ENCODE measurements at regions not wholly inside any gene's neighbourhood (a gene's known extent, or its start where the extent isn't known, plus 50 kb on each side); places are given as distances from the start of the nearest gene placed in this dataset.
"Not testable (repeated sequence)": the region's sequence is repeated elsewhere in the genome, so short reads cannot be mapped to it uniquely, and the experiment has no call there.

- no peak for DNase-seq
These were observed 1353.4 kb upstream of the GOT2 start for GRCh38 chr16:60087530-60087929.

DNA sequence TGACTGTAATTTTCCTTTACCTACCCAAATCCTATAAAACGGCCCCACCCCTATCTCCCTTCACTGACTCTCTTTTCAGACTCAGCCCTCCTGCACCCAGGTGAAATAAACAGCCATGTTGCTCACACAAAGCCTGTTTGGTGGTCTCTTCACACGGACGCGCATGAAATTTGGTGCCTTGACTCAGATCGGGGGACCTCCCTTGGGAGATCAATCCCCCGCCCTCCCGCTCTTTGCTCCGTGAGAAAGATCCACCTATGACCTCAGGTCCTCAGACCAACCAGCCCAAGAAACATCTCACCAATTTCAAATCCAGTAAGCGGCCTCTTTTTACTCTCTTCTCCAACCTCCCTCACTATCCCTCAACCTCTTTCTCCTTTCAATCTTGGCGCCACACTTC, 1344.7 kb upstream of the GOT2 start:
- DNase-seq: not testable (repeated sequence)

DNA sequence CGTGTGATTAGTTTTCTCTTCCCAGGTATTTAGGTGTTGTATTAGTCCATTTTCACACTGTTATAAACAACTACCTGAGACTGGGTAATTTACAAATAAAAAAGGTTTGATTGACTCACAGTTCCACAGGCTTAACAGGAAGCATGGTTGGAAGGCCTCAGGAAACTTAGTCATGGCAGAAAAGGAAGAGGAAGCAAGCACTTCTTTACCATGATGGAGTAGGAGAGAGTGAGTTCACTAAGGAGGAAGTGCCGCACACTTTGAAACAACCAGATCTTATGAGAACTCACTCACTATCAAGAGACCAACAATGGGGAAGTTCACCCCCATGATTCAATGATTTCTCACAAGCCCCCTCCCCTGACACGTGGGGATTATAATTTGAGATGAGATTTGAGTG, 1343.7 kb upstream of the GOT2 start:
- DNase-seq: no peak

GRCh38 chr16:60074378-60074777, 1340.3 kb upstream of the GOT2 start:
- no peak for DNase-seq

- DNase-seq: no peak
These were observed 1339.3 kb upstream of the GOT2 start for GRCh38 chr16:60073376-60073775.

- DNase-seq: no peak
These were observed 1329.9 kb upstream of the GOT2 start for GRCh38 chr16:60064026-60064425.

DNA sequence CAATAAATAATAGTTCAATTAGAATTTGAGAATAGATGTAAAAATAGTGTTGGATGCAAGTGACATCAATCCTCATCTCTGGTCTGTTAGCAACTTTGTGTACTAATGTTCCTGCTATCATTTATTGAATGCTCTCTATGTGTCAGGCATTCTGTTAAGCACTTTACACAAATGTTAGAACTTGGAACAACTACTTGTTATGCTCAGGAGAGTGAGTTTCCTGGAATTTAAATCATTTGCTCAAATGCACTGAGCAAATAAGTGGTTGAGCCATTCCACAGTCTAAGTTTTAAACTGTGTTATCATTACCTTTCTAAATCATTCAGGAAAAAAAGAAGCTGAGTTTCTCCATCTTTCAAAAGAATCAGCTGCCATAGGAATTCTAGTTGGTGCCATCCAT, 1327.3 kb upstream of the GOT2 start:
- no peak for DNase-seq

DNA sequence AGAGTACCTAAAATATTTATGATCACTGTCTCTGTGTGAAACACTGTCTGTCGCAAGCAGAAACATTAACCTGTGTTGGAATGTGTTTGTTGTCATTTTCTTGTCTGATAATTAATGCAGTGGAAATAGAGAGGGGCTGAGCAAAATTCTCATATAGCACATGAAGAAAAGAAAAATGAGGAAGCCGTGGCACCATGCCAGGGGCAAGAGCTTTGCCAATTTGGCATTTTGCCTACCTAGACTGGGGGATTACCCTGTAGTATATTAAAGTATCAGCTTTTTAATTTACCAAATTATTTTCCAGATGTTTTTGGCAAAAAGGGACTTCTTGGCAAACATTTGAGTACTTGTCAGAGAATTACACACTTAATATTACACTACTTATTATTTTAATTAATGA, 1326.6 kb upstream of the GOT2 start:
- DNase-seq: no peak

DNA sequence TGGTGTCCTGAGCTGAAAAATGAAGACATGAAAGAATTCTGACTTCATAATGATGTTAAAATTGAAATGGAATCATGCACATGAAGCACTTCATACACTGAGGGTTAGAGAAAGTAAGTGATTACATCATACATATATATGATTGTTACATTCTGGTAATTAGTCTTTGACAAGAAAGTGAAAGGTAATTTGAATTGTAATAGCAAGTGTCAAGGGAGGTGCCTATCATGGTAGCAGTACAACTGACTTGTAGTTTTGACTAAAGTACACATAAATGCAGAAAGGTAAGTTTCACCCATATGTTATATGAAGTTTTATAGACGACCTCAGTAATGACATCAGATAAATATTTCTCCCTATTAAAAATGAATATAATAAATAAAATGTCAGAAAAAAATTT, 1325.0 kb upstream of the GOT2 start:
- no peak for DNase-seq

- DNase-seq: no peak
These were observed 1307.6 kb upstream of the GOT2 start for GRCh38 chr16:60041671-60042070.

- no peak for DNase-seq
These were observed 1297.6 kb upstream of the GOT2 start for GRCh38 chr16:60031740-60032139.

- no peak for DNase-seq
These were observed 1293.2 kb upstream of the GOT2 start for GRCh38 chr16:60027351-60027750.

- no peak for DNase-seq
These were observed 1279.0 kb upstream of the GOT2 start for GRCh38 chr16:60013076-60013475.

GRCh38 chr16:60001523-60001922, 1267.4 kb upstream of the GOT2 start:
- DNase-seq: no peak

DNA sequence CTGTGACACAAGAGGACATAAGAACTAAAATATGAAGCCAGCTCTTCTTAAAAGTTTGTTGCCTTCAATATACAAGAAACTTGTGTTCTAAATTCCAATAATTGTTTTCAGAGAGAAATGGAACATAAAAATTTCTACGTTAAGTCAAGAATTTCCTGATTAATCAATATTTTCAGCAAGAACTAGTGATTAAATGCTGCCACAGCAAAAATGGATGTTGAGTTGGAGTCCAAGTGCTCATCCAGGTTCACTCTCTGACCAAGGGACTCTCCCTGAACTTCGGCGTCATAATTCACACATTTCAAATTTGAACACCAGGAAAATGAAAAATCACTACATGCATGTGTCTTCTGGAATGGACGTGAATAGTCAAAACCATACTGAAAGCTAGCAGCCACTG, 1263.6 kb upstream of the GOT2 start:
- DNase-seq: no peak

DNA sequence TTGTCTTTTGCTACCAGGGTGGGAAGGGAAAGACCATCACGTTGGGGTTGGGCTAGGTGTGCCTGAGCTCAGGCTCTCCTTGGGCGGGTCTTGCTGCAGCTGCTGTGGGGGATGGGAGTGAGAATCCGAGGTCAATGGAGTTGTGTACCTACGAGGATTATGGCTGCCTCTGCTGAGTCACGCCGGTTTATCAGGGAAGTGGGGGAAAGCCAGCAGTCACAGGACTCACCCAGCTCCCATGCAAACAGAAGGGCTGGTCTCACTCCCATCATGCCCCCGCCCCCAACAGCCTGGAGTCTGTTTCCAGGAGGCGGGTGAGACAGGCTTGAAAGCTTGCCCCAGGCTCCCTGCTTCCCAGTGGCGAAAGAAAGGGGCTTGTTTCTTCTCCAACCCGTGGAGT, 1259.0 kb upstream of the GOT2 start:
- no peak for DNase-seq

- DNase-seq: no peak
These were observed 1257.1 kb upstream of the GOT2 start for GRCh38 chr16:59991171-59991570.

- DNase-seq: no peak
These were observed 1254.5 kb upstream of the GOT2 start for GRCh38 chr16:59988591-59988990.

GRCh38 chr16:59975953-59976352, 1241.8 kb upstream of the GOT2 start:
- DNase-seq: no peak

DNA sequence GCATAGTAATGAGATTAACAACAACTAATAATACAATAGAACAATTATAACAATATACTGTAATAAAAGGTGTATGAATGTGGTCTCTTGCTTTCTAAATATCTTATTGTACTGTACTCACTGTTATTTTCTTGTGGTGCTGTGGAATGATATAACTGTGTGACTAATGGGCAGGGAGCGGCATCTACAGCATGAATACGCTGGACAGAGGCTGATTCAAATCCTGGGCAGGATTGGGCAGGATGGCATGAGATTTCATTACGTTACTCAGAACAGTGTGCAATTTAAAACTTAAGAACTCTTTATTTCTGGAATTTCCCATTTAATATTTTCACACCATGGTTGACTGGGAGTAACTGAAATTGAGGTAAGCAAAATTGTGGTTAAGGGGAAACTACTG, 1239.8 kb upstream of the GOT2 start:
- no peak for DNase-seq

DNA sequence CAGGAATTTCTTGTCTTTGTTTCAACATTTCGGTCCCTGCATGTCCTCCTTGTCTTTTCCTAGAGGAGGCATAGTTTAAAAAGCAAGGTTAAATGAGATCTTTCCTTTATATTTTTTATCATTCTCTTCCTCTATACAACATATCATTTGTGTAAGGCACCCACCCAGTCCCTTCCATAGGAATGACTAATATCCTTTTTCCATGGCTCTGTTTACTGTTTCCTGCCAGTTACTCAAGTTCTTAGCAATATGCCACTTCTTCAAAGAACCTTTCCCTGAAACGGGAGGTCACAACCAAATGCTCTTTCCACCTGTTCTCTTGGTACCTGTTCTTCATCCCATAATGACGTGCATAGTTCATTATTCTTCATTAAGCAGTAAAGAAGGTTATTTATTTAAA, 1237.1 kb upstream of the GOT2 start:
- DNase-seq: no peak

DNA sequence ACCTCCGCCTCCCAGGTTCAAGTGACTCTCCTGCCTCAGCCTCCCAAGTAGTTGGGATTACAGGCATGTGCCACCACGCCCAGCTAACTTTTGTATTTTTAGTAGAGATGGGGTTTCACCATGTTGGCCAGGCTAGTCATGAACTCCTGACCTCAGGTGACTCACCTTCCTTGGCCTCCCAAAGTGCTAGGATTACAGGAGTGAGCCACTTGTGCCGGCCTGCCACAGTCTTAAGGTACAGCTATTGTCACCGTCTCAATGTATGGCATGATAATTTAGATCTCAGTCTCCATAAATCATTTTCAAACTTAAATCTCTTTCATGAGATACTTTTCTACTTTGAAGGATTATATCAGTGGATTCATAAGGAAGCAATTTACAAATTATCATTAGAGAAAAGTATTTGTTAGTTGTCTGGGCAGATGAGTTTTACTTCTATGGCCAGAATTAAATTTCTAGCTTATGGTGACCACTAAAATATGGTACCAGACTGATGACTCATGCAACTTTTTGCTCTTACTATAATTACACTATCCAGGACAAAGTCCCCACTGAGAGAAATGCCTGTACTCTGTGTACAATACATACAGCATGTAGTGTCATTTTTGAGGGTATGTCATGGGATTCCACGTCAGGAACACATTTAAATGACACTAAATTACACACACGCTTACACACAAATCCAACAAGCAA, 1230.3 kb upstream of the GOT2 start:
- DNase-seq: no peak

GRCh38 chr16:59959311-59959710, 1225.2 kb upstream of the GOT2 start:
- no peak for DNase-seq

DNA sequence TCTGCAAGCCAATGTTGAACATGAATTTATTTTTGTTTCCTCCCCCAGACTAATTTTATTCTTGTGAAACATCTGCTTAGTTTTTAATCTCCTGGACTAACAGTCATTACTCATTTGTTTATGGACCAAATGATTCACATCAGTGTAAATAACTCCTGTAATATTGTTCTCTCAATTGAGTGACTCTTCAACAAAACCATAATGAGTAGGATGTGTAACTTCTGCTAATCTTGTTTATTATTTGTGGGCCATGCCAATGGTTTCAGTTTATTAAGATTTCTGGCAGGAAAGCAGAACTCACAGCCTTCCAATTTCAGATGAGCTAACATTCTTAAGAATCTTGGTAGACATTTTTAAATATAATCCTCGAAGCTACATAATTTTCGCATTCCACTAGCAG, 1216.3 kb upstream of the GOT2 start:
- no peak for DNase-seq

DNA sequence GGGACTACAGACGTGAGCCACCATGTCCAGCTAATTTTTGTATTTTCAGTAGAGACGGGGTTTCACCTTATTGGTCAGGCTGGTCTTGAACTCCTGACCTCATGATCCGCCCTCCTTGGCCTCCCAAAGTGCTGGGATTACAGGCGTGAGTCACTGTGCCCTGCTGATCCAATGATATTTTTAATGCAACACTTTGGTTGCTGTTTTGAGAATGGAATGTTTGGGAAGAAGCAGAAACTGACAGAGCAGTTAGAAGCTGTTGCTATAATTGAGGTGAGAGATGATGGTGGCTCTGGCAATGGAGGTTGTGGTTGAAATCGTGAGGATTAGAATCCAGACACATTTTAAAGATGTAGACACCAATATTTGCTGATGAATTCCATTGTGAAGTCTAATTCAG, 1209.9 kb upstream of the GOT2 start:
- not testable (repeated sequence) for DNase-seq

- no peak for DNase-seq
These were observed 1207.5 kb upstream of the GOT2 start for GRCh38 chr16:59941594-59941993.

Data from NCI-H446 treated with DMSO at 0.1 percent for 48 hours (cell line).